T1000 (cell line): ENCODE measurements at regions not wholly inside any gene's neighbourhood (a gene's known extent, or its start where the extent isn't known, plus 50 kb on each side); places are given as distances from the start of the nearest gene placed in this dataset.
A peak's percentile ranks its signal among the peaks of the same experiment; 100 is the strongest.
"Not testable (repeated sequence)": the region's sequence is repeated elsewhere in the genome, so short reads cannot be mapped to it uniquely, and the experiment has no call there.

Source experiments
- DNase-seq: peaks from one replicate; lab custom pipeline; 2025; ENCODE audit warnings: mixed read lengths; lab: John Stamatoyannopoulos, UW

- no peak for DNase-seq
Measured at GRCh38 chr4:97215409-97215941, 927.8 kb downstream of the STPG2 start.

GRCh38 chr4:97216046-97216445 is 927.2 kb downstream of the STPG2 start:
- DNase-seq, result no peak

- DNase-seq, result no peak
Measured at GRCh38 chr4:97235521-97235920, 907.8 kb downstream of the STPG2 start.

- DNase-seq, result no peak
Measured at GRCh38 chr4:97238956-97239666, 904.2 kb downstream of the STPG2 start.

- DNase-seq, result no peak
Measured at GRCh38 chr4:97239667-97239997, 903.6 kb downstream of the STPG2 start.

- no peak for DNase-seq
Measured at GRCh38 chr4:97252615-97253154, 890.6 kb downstream of the STPG2 start.

GRCh38 chr4:97262769-97263168 is 880.5 kb downstream of the STPG2 start:
- DNase-seq, result no peak

GRCh38 chr4:97270051-97270450 is 873.2 kb downstream of the STPG2 start:
- no peak for DNase-seq

- no peak for DNase-seq
Measured at GRCh38 chr4:97279391-97279790, 863.9 kb downstream of the STPG2 start.

- no peak for DNase-seq
Measured at GRCh38 chr4:97300561-97300960, 842.7 kb downstream of the STPG2 start.

- no peak for DNase-seq
Measured at GRCh38 chr4:97305351-97305750, 837.9 kb downstream of the STPG2 start.

GRCh38 chr4:97309121-97309520 is 834.2 kb downstream of the STPG2 start:
- DNase-seq, result no peak

- DNase-seq, result no peak
Measured at GRCh38 chr4:97317201-97317600, 826.1 kb downstream of the STPG2 start.

- DNase-seq, result no peak
Measured at GRCh38 chr4:97317671-97318070, 825.6 kb downstream of the STPG2 start.

GRCh38 chr4:97325751-97326150 is 817.5 kb downstream of the STPG2 start:
- not testable (repeated sequence) for DNase-seq

GRCh38 chr4:97330917-97331316 is 812.4 kb downstream of the STPG2 start:
- DNase-seq, result no peak

GRCh38 chr4:97334348-97334747 is 808.9 kb downstream of the STPG2 start:
- DNase-seq, result no peak

- DNase-seq, result no peak
Measured at GRCh38 chr4:97349468-97350186, 793.6 kb downstream of the STPG2 start.

- DNase-seq, result no peak
Measured at GRCh38 chr4:97353876-97354275, 789.4 kb downstream of the STPG2 start.

- DNase-seq, result no peak
Measured at GRCh38 chr4:97359826-97360225, 783.5 kb downstream of the STPG2 start.

- DNase-seq, result no peak
Measured at GRCh38 chr4:97360733-97361132, 782.5 kb downstream of the STPG2 start.

GRCh38 chr4:97367878-97368277 is 775.4 kb downstream of the STPG2 start:
- no peak for DNase-seq

- peak; percentile 11 for DNase-seq
Measured at GRCh38 chr4:97370568-97370967, 772.7 kb downstream of the STPG2 start.
